Suprapubic skin (tissue), 4 donors: ENCODE measurements at regions not wholly inside any gene's neighbourhood (a gene's known extent, or its start where the extent isn't known, plus 50 kb on each side); places are given as distances from the start of the nearest gene placed in this dataset.

Experiments used
- DNase-seq, 2 donors: peaks; one replicate each; pipeline ENCODE4 v3.0.0-alpha.2; 2019; ENCODE audit warnings: low spot score in 2 of 2
- H3K27ac ChIP-seq: fragments of 200-600 bp; sonication (generic); one replicate; pipeline ENCODE4 v1.5.1; 2019
- H3K27me3 ChIP-seq: fragments of 200-600 bp; sonication (generic); one replicate; pipeline ENCODE4 v1.5.1; 2019
- H3K36me3 ChIP-seq: fragments of 200-600 bp; sonication (generic); one replicate; pipeline ENCODE4 v1.5.1; 2019
- H3K4me1 ChIP-seq: fragments of 200-600 bp; sonication (generic); one replicate; pipeline ENCODE4 v1.5.1; 2019
- H3K4me3 ChIP-seq: fragments of 200-600 bp; sonication (generic); one replicate; pipeline ENCODE4 v1.5.1; 2019; ENCODE audit warnings: mild to moderate bottlenecking
- H3K9me3 ChIP-seq: fragments of 200-600 bp; sonication (generic); one replicate; pipeline ENCODE4 v1.5.1; 2019
- EP300 ChIP-seq: sonication (generic); formaldehyde crosslinking; IDR thresholded peaks from one replicate; pipeline ENCODE4 v1.6.1; 2017; ENCODE audit warnings: antibody characterized with exemption
- POLR2A ChIP-seq, 2 donors: fragments of 450-650 bp; IDR thresholded peaks; one replicate each; pipeline ENCODE4 v1.6.1; 2017; ENCODE audit warnings: antibody characterized with exemption in 2 of 2, mild to moderate bottlenecking in 2 of 2, moderate library complexity in 2 of 2
- POLR2AphosphoS5 ChIP-seq, 3 donors: sonication (generic); formaldehyde crosslinking; IDR thresholded peaks; one replicate each; pipeline ENCODE4 v1.6.1; 2017; ENCODE audit warnings: antibody characterized with exemption in 3 of 3
- WGBS: methylation state at CpG from one replicate; pipeline ENCODE4 v1.1.5; 2018; 5-methylcytosine and 5-hydroxymethylcytosine counted together
- TF ChIP-seq, protein P1 (sequence below), 2 donors: fragments of 200-600 bp in 1 of 2; fragments of 450-650 bp in 1 of 2; sonication (generic) in 1 of 2; IDR thresholded peaks; one replicate each; pipeline ENCODE4 v1.5.1; 2016 to 2019; ENCODE audit warnings: antibody characterized with exemption in 2 of 2, mild to moderate bottlenecking in 1 of 2, moderate library complexity in 1 of 2

DNA sequence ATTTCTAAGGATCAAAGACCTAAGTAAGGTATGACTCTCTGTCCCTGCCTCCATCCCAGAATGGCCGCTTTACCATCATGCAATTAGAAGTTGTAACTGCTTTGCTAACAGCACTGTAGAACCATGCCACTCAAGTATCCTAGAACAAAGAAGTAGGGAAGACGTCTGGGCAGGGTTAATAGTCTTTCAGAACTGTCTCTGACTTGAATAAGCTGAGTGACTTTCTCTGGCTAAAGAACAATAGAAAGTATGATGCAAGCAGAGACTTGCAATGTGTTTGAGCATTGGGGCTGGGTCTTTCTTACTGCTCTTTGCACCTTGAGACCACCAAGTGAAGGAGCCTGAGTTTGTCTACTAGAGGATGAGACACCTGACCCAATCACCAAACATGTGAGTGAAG is 279.6 kb upstream of the JAG1 start:
- Histone ChIP-seq H3K36me3 (no peaks in the 10 kb centered on the region), H3K4me3 (no peak overlapping the region), H3K27ac (peak overlapping the region; percentile 81), H3K9me3 (no peaks in the 10 kb centered on the region), H3K4me1 (peaks cover 23% of the 10 kb centered on the region), H3K27me3 (no peaks in the 10 kb centered on the region)
- no peak for TF ChIP-seq POLR2A (IDR thresholded peaks at IDR 0.05)
- TF ChIP-seq EP300, result no peak
- TF ChIP-seq POLR2AphosphoS5 (IDR thresholded peaks at IDR 0.05), result no peak
- TF ChIP-seq, protein P1, sequence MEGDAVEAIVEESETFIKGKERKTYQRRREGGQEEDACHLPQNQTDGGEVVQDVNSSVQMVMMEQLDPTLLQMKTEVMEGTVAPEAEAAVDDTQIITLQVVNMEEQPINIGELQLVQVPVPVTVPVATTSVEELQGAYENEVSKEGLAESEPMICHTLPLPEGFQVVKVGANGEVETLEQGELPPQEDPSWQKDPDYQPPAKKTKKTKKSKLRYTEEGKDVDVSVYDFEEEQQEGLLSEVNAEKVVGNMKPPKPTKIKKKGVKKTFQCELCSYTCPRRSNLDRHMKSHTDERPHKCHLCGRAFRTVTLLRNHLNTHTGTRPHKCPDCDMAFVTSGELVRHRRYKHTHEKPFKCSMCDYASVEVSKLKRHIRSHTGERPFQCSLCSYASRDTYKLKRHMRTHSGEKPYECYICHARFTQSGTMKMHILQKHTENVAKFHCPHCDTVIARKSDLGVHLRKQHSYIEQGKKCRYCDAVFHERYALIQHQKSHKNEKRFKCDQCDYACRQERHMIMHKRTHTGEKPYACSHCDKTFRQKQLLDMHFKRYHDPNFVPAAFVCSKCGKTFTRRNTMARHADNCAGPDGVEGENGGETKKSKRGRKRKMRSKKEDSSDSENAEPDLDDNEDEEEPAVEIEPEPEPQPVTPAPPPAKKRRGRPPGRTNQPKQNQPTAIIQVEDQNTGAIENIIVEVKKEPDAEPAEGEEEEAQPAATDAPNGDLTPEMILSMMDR (IDR thresholded peaks at IDR 0.05), result no peak
- 60% methylated on average over 2 of the region's 2 CpGs for WGBS
- no peak for DNase-seq

DNA sequence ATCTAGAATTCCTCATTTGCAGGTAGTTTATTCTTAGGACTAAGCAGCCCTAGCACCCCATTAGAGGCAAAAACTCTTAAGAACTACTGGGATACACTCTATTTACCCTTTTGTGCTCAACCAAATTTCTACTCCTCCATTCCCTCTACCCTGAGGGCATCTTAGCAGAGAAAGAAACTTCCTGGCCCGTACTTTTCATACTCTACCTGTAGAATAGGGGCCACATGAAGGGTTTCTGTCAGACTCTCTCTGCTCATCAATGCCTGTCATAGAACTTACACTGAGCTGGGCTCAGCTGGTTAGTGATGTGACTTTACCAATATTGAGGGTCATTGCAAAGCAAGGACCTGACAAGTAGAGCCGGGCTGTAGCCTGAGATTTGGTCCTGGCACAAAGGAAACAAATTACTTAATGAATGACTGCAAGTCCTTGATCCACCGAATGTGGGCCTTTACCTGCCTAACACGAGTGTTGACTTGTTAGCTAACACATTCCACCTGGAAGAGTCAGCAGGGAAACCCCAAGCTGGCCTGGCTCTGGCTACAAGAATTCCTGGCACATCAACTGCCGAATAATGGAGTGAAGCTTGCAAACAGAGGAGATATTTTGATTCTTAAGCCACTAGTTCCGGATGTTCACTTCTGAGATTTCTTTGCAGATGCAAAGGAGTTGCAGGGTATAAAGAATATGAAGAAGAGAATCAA is 280.5 kb upstream of the JAG1 start:
- H3K4me3 ChIP-seq, result no peak overlapping the region
- no peaks in the 10 kb centered on the region for H3K27me3 ChIP-seq
- TF ChIP-seq EP300 (no peak), POLR2AphosphoS5 (IDR thresholded peaks at IDR 0.05) (peak in 2 of 3 donors; percentile 32 to 35)
- WGBS, result 49% methylated on average over 6 of the region's 6 CpGs
- H3K4me1 ChIP-seq, result peaks cover 23% of the 10 kb centered on the region
- DNase-seq, result no peak
- no peaks in the 10 kb centered on the region for H3K36me3 ChIP-seq
- no peaks in the 10 kb centered on the region for H3K9me3 ChIP-seq
- peak overlapping the region; percentile 81 for H3K27ac ChIP-seq

DNA sequence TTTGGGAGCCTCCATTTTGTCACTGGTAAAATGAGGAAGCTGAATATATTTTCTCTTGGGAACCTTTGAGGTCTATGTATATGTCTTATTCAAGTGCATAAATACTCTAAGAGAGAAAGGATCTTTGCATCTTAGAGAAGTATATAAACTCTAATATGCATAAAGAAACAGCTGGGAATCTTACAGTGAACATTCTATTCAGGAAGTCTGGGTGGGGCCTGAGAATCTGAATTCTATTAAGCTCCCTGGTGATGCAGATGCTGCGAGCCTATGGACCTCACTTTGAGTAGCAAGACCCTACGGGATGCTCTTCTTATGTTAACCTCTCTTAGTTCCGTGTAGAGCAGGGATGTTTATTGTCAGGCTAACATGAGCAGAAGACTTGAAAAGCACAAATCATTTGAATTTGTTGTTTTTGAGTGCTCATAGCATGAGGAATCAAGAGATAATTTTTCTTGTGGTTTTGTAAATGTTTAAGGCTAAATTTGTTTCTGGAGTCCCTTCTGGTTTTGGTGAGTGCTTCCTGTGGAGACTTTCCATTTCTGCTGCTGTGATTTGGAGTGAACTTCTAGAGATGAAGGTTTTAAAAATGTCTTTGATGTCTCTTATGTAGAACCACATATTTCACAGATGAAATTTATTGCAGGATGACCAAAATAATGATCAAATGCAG is 281.2 kb upstream of the JAG1 start:
- Histone ChIP-seq H3K4me3 (no peak overlapping the region), H3K9me3 (no peaks in the 10 kb centered on the region), H3K36me3 (no peaks in the 10 kb centered on the region), H3K27ac (peak overlapping the region; percentile 81), H3K27me3 (no peaks in the 10 kb centered on the region), H3K4me1 (peaks cover 23% of the 10 kb centered on the region)
- 62% methylated on average over 3 of the region's 3 CpGs for WGBS
- no peak for TF ChIP-seq EP300
- DNase-seq, result no peak

DNA sequence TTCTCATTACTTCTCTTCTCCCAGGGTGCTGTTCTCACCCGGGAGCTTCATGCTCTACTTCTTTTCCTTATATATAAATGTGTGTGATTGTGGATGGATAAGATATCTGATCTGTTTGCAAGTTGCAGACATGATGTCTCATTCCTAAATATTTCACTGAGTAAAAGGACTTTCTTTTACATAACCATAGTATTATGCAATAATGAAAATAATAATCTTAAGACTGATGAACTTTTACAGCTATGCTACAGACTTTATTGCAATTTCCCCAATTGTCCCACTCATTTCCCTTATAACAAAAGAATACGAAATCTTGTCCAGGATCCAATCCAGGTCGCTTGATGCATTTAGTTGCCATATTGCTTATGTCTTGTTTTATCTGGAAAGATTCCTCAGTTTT is 284.5 kb upstream of the JAG1 start:
- Histone ChIP-seq H3K4me3 (no peak overlapping the region), H3K9me3 (no peaks in the 10 kb centered on the region), H3K4me1 (peaks cover 18% of the 10 kb centered on the region), H3K27me3 (no peaks in the 10 kb centered on the region), H3K27ac (no peak overlapping the region), H3K36me3 (no peaks in the 10 kb centered on the region)
- no peak for DNase-seq
- WGBS, result 70% methylated on average over 3 of the region's 3 CpGs
- TF ChIP-seq, protein P1 (IDR thresholded peaks at IDR 0.05), result no peak
- no peak for TF ChIP-seq POLR2AphosphoS5 (IDR thresholded peaks at IDR 0.05)
- no peak for TF ChIP-seq POLR2A (IDR thresholded peaks at IDR 0.05)
- no peak for TF ChIP-seq EP300

DNA sequence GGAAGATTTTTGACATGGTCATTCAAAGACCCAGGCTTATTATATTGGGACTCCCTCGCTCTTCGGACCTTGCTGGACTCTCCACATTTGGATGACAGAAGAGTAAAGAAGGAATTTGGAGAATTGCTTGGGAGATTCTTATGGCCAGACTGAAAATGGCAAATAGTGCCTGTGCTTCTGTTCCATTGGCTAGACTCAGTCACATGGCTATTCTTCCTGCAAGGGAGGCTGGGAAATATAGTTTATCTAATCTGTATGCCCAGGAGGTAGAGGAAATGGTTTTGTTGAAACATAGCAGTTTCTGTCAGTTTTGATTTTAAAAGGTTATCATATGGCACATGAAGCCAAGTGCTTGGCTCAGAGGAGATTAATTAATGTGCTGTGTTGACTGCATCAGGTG is 286.6 kb upstream of the JAG1 start:
- H3K4me3 ChIP-seq, result no peak overlapping the region
- WGBS, result 98% methylated on average over 2 of the region's 2 CpGs
- no peak overlapping the region for H3K27ac ChIP-seq
- DNase-seq, result no peak
- no peaks in the 10 kb centered on the region for H3K27me3 ChIP-seq
- H3K4me1 ChIP-seq, result peaks cover 3% of the 10 kb centered on the region
- TF ChIP-seq POLR2A (IDR thresholded peaks at IDR 0.05), result no peak
- TF ChIP-seq EP300, result no peak
- no peak for TF ChIP-seq POLR2AphosphoS5 (IDR thresholded peaks at IDR 0.05)
- TF ChIP-seq, protein P1 (IDR thresholded peaks at IDR 0.05), result no peak
- H3K36me3 ChIP-seq, result no peaks in the 10 kb centered on the region
- no peaks in the 10 kb centered on the region for H3K9me3 ChIP-seq

DNA sequence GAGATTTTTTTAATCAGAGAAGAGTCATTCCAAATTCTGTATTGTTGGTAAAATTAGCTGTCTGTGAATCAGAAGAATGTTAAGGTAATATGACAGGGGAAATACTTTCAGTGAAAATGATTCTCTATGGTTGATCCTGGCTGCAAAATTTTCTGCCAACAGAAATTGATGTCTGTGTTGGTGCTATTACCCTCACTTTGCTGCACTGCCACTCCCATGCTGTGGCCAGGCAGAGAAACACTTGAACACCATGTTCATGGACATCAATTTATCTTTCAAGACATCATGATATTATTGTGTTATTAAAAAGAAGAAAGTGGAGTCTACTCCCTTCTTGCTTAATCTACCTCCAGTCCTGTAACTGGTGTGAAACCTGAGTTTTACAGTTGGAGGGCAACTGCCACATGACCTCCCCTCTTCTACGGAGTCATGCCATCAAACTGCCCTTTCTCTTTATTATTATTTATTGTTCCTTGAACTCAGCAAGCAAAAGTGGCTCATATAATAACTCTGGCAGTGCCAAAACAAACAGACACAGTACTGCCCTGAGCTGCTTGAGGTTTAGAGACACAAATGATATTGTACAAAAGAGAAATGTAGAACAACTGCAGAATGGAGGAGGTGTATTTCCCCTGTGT is 288.0 kb upstream of the JAG1 start:
- H3K27me3 ChIP-seq, result no peaks in the 10 kb centered on the region
- no peaks in the 10 kb centered on the region for H3K9me3 ChIP-seq
- TF ChIP-seq, protein P1 (IDR thresholded peaks at IDR 0.05), result no peak
- TF ChIP-seq EP300 (no peak), POLR2A (IDR thresholded peaks at IDR 0.05) (no peak), POLR2AphosphoS5 (IDR thresholded peaks at IDR 0.05) (no peak)
- peaks cover 3% of the 10 kb centered on the region for H3K4me1 ChIP-seq
- H3K27ac ChIP-seq, result no peak overlapping the region
- no peak for DNase-seq
- no peak overlapping the region for H3K4me3 ChIP-seq
- no peaks in the 10 kb centered on the region for H3K36me3 ChIP-seq
- WGBS, result 68% methylated on average over 1 of the region's 1 CpG
